ENCODE measurements at regions not wholly inside any gene's neighbourhood (a gene's known extent, or its start where the extent isn't known, plus 50 kb on each side); places are given as distances from the start of the nearest gene placed in this dataset.

DNA sequence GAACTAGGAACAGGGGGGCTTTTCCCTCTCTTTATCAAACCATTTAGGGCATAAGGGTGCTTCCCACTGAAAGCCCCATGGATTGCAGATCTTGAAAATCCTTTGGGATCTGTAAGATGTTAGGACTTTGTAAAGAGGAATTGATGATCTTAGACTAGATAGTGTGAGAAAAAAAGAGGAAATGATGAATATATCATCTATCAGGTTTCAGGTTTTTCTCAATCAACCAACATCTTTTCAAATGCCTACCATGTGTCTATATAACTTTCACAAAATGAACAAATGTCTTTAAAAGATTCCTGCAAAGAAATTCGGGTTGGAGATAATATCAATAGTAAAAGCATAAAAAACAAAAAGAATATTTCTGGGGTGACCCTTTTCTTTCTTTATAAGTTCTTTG, 50.1 kb downstream of the KCNC4 start:
- peaks cover 2% of the 10 kb centered on the region for H3K36me3 Mint-ChIP-seq (ENCODE audit: low read depth)
- H3K27me3 Mint-ChIP-seq (ENCODE audit: low read depth), result peaks cover 43% of the 10 kb centered on the region
- H3K27ac Mint-ChIP-seq (ENCODE audit: unreplicated experiment), result no peak overlapping the region
- DNase-seq (ENCODE audit: low spot score), result no peak
- H3K9me3 Mint-ChIP-seq (ENCODE audit: low read depth), result no peaks in the 10 kb centered on the region
- H3K4me1 Mint-ChIP-seq (ENCODE audit: low read depth), result no peaks in the 10 kb centered on the region
- no peak overlapping the region for H3K4me3 Mint-ChIP-seq (ENCODE audit: unreplicated experiment)
- no peak for TF ChIP-seq CTCF (IDR thresholded peaks at IDR 0.05)

DNA sequence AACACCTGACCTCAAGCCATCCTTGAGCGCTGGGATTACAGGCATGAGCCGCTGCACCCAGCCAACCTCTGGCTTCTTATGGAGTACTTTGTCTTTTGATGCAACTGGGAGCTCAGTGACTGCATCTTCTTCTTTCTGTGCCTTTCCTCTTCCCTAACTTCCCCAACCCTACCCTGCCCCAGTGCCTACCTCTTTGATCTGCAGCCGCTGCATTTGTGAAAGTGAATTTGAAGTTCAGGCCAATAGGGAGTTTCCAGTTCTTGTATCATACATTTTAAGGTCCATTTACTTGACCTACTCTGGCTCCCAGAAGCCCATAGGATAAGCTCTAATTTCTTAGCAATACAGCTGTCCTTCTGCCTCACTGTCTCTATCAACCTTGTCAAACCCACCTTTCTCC, 52.2 kb downstream of the KCNC4 start:
- DNase-seq (ENCODE audit: low spot score), result no peak
- TF ChIP-seq CTCF (IDR thresholded peaks at IDR 0.05), result no peak
- Mint-ChIP-seq H3K9me3 (ENCODE audit: low read depth) (no peaks in the 10 kb centered on the region), H3K27me3 (ENCODE audit: low read depth) (peaks cover 42% of the 10 kb centered on the region), H3K36me3 (ENCODE audit: low read depth) (no peaks in the 10 kb centered on the region), H3K4me1 (ENCODE audit: low read depth) (no peaks in the 10 kb centered on the region), H3K4me3 (ENCODE audit: unreplicated experiment) (no peak overlapping the region), H3K27ac (ENCODE audit: unreplicated experiment) (no peak overlapping the region)

DNA sequence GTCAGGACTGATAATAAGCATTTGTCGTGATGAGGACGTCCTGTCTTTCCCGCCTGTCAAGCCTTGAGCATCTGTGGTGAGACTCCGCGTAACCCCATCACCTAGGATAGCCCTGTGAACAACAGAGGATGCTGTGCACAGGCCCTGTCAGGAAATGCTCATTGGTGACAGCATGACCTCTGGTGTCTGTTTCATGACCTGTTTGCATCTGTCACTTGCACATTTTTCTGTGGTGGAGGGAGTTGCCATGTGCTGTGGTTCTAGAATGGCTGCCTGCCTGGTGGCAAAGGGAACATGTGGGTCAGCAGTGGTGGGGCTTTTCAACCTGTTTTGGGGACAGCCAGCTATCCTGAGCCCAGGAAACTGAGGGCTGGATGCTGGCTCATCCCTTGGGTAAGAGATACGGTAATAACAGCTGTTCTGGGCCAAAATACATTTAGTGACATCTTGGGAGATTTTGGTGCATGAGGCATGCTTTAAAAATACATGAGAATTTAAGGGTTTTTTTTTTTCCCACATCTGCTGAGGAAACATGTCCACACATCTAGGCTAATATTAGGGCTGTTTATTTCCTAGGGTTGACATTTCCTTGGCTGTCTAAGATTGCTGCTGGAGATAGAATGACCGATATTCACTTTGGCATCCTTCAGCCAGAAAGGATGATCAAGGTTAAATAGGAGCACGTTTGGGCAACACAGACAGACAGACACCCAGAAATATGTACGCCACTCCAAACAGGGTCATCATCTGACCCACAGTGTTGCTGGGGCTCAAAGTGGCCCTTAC, 52.9 kb downstream of the KCNC4 start:
- Mint-ChIP-seq H3K27me3 (ENCODE audit: low read depth) (peaks cover 41% of the 10 kb centered on the region), H3K4me3 (ENCODE audit: unreplicated experiment) (no peak overlapping the region), H3K9me3 (ENCODE audit: low read depth) (no peaks in the 10 kb centered on the region), H3K4me1 (ENCODE audit: low read depth) (no peaks in the 10 kb centered on the region), H3K27ac (ENCODE audit: unreplicated experiment) (no peak overlapping the region), H3K36me3 (ENCODE audit: low read depth) (no peaks in the 10 kb centered on the region)
- no peak for TF ChIP-seq CTCF (IDR thresholded peaks at IDR 0.05)
- DNase-seq (ENCODE audit: low spot score), result no peak

- Mint-ChIP-seq H3K4me1 (ENCODE audit: low read depth) (no peaks in the 10 kb centered on the region), H3K27me3 (ENCODE audit: low read depth) (peaks cover 38% of the 10 kb centered on the region), H3K9me3 (ENCODE audit: low read depth) (no peaks in the 10 kb centered on the region), H3K36me3 (ENCODE audit: low read depth) (no peaks in the 10 kb centered on the region), H3K27ac (ENCODE audit: unreplicated experiment) (no peak overlapping the region), H3K4me3 (ENCODE audit: unreplicated experiment) (no peak overlapping the region)
- no peak for TF ChIP-seq CTCF (IDR thresholded peaks at IDR 0.05)
- no peak for DNase-seq (ENCODE audit: low spot score)
Measured at GRCh38 chr1:110264430-110264829, 54.3 kb downstream of the KCNC4 start.

- no peak for TF ChIP-seq CTCF (IDR thresholded peaks at IDR 0.05)
- H3K4me1 Mint-ChIP-seq (ENCODE audit: low read depth), result no peaks in the 10 kb centered on the region
- no peaks in the 10 kb centered on the region for H3K36me3 Mint-ChIP-seq (ENCODE audit: low read depth)
- no peak overlapping the region for H3K4me3 Mint-ChIP-seq (ENCODE audit: unreplicated experiment)
- no peaks in the 10 kb centered on the region for H3K9me3 Mint-ChIP-seq (ENCODE audit: low read depth)
- no peak for DNase-seq (ENCODE audit: low spot score)
- H3K27ac Mint-ChIP-seq (ENCODE audit: unreplicated experiment), result no peak overlapping the region
- H3K27me3 Mint-ChIP-seq (ENCODE audit: low read depth), result peaks cover 33% of the 10 kb centered on the region
Measured at GRCh38 chr1:110265186-110265585, 55.1 kb downstream of the KCNC4 start.
